ENCODE measurements at regions not wholly inside any gene's neighbourhood (a gene's known extent, or its start where the extent isn't known, plus 50 kb on each side); places are given as distances from the start of the nearest gene placed in this dataset.

- TF ChIP-seq CTCF (IDR thresholded peaks at IDR 0.05; ENCODE audit: insufficient read depth, low read length) (no peak), REST (IDR thresholded peaks at IDR 0.05; ENCODE audit: insufficient replicate concordance, low read depth) (no peak)
Measured at GRCh38 chr12:128025589-128026245, 241.3 kb upstream of the TMEM132C start.

All from HL-60 (cell line).